Neural cell (in vitro differentiated cells): ENCODE measurements at regions not wholly inside any gene's neighbourhood (a gene's known extent, or its start where the extent isn't known, plus 50 kb on each side); places are given as distances from the start of the nearest gene placed in this dataset.

Experiments used
- H2AFZ ChIP-seq: fragments of 200-600, 300-800 bp; sonication (generic), shearing (Covaris generic); 2 replicates; pipeline ENCODE4 v1.6.0; 2014; ENCODE audit warnings: low read depth, mild to moderate bottlenecking, antibody characterized with exemption, low read length, moderate library complexity
- H3F3A ChIP-seq: fragments of 200-600 bp; shearing (Covaris generic); 2 replicates; pipeline ENCODE4 v1.6.1; 2016; ENCODE audit warnings: mild to moderate bottlenecking, moderate library complexity, mixed read lengths, antibody characterized with exemption, low read length; ENCODE audit not compliant: insufficient read depth, poor library complexity, severe bottlenecking
- H3K27ac ChIP-seq: fragments of 200-600, 300-800 bp; sonication (generic), shearing (Covaris generic); 2 replicates; pipeline ENCODE4 v1.5.1; 2014; ENCODE audit warnings: mild to moderate bottlenecking, low read length, moderate library complexity
- H3K27me3 ChIP-seq: fragments of 300-800, 200-600 bp; sonication (generic), shearing (Covaris generic); 2 replicates; pipeline ENCODE4 v1.6.0; 2014; ENCODE audit warnings: mild to moderate bottlenecking, low read depth, low read length, moderate library complexity; ENCODE audit not compliant: insufficient read depth
- H3K36me3 ChIP-seq: fragments of 300-800, 200-600 bp; sonication (generic), shearing (Covaris generic); 2 replicates; pipeline ENCODE4 v1.5.1; 2014; ENCODE audit warnings: mild to moderate bottlenecking, antibody characterized with exemption, low read length, moderate library complexity; ENCODE audit not compliant: insufficient read depth
- H3K4me2 ChIP-seq: fragments of 300-800, 200-600 bp; sonication (generic), shearing (Covaris generic); 2 replicates; pipeline ENCODE4 v1.6.0; 2014; ENCODE audit warnings: mild to moderate bottlenecking, low read length
- H3K4me3 ChIP-seq: fragments of 300-800, 200-600 bp; sonication (generic), shearing (Covaris generic); 2 replicates; pipeline ENCODE4 v1.5.1; 2014; ENCODE audit warnings: mild to moderate bottlenecking, low read length, moderate library complexity
- H3K79me2 ChIP-seq: fragments of 200-600 bp; shearing (Covaris generic); replicated peaks from 2 replicates; pipeline ENCODE4 v1.6.0; 2014; ENCODE audit warnings: mild to moderate bottlenecking, low read length, moderate library complexity; ENCODE audit not compliant: insufficient read depth
- H3K9ac ChIP-seq: fragments of 300-800, 200-600 bp; sonication (generic), shearing (Covaris generic); 2 replicates; pipeline ENCODE4 v1.6.1; 2016; ENCODE audit warnings: mild to moderate bottlenecking, low read length, mixed read lengths
- H3K9me2 ChIP-seq: fragments of 200-600 bp; shearing (Covaris generic); 2 replicates; pipeline ENCODE4 v1.6.1; 2016; ENCODE audit warnings: mild to moderate bottlenecking, low read length, mixed read lengths; ENCODE audit not compliant: insufficient read depth
- H3K9me3 ChIP-seq: fragments of 200-600, 300-800 bp; sonication (generic), shearing (Covaris generic); 2 replicates; pipeline ENCODE4 v1.6.1; 2016; ENCODE audit warnings: mild to moderate bottlenecking, mixed run types, low read length, moderate library complexity, mixed read lengths
- H4K20me1 ChIP-seq: fragments of 200-600 bp; shearing (Covaris generic); 2 replicates; pipeline ENCODE4 v1.6.1; 2016; ENCODE audit warnings: mild to moderate bottlenecking, mixed run types; ENCODE audit not compliant: insufficient read depth
- EP300 ChIP-seq: fragments of 450-650 bp; conservative IDR thresholded peaks from 2 replicates; pipeline ENCODE4 v1.6.1; 2014; ENCODE audit warnings: antibody characterized with exemption, mild to moderate bottlenecking, moderate library complexity; ENCODE audit not compliant: poor library complexity, severe bottlenecking
- EZH2 ChIP-seq: fragments of 200-600, 300-800 bp; shearing (Covaris generic), sonication (generic); IDR thresholded peaks from 2 replicates; pipeline ENCODE4 v1.6.1; 2014; ENCODE audit warnings: antibody characterized with exemption, low read length, borderline replicate concordance, mild to moderate bottlenecking; ENCODE audit not compliant: insufficient read depth, poor library complexity, severe bottlenecking
- MXI1 ChIP-seq: fragments of 450-650 bp; conservative IDR thresholded peaks from 2 replicates; pipeline ENCODE4 v1.6.1; 2014; ENCODE audit warnings: antibody characterized with exemption, mild to moderate bottlenecking; ENCODE audit not compliant: poor library complexity, severe bottlenecking
- POLR2AphosphoS5 ChIP-seq: IDR thresholded peaks from 2 replicates; pipeline ENCODE4 v1.6.1; 2012
- RAD21 ChIP-seq: fragments of 450-650 bp; conservative IDR thresholded peaks from 2 replicates; pipeline ENCODE4 v1.6.1; 2014; ENCODE audit warnings: antibody characterized with exemption, mild to moderate bottlenecking, moderate library complexity
- SMC3 ChIP-seq: fragments of 450-650 bp; conservative IDR thresholded peaks from 2 replicates; pipeline ENCODE4 v1.6.1; 2014; ENCODE audit warnings: antibody characterized with exemption, mild to moderate bottlenecking, moderate library complexity; ENCODE audit not compliant: poor library complexity
- TAF1 ChIP-seq: IDR thresholded peaks from 2 replicates; pipeline ENCODE4 v1.6.1; 2012; ENCODE audit warnings: low read depth
- TF ChIP-seq, protein P1 (sequence below): fragments of 450-650 bp; IDR thresholded peaks from 2 replicates; pipeline ENCODE4 v1.5.1; 2014; ENCODE audit warnings: antibody characterized with exemption, mild to moderate bottlenecking, moderate library complexity; ENCODE audit not compliant: poor library complexity, severe bottlenecking
- TF ChIP-seq, protein P2 (sequence below): IDR thresholded peaks from 2 replicates; pipeline ENCODE4 v1.6.1; 2012; ENCODE audit warnings: borderline replicate concordance

DNA sequence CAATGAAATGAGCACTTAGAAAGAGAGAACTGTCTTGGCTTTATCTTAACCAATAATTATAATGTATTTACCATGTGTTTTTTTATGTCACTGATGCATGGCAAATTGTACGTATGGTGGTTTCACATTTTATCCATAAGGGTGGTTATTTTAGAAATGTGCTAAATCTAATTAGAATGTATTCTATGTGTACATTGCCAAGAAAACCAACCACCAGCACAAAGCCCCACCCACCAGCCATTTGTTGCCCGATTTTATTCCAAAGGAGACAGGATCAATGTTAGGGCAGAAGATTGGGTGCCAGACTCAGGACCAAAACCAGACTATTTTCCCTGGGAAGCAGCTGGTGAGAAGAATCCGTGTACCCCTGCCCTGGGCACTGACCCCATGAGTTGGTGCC lies 63.0 kb upstream of the SOX1 start:
- H4K20me1 ChIP-seq: no peaks in the 10 kb centered on the region
- H3K9ac ChIP-seq: no peak overlapping the region
- no peak overlapping the region for H2AFZ ChIP-seq
- H3K27me3 ChIP-seq: no peaks in the 10 kb centered on the region
- no peak for TF ChIP-seq EP300
- no peak for TF ChIP-seq TAF1
- TF ChIP-seq, protein P1, sequence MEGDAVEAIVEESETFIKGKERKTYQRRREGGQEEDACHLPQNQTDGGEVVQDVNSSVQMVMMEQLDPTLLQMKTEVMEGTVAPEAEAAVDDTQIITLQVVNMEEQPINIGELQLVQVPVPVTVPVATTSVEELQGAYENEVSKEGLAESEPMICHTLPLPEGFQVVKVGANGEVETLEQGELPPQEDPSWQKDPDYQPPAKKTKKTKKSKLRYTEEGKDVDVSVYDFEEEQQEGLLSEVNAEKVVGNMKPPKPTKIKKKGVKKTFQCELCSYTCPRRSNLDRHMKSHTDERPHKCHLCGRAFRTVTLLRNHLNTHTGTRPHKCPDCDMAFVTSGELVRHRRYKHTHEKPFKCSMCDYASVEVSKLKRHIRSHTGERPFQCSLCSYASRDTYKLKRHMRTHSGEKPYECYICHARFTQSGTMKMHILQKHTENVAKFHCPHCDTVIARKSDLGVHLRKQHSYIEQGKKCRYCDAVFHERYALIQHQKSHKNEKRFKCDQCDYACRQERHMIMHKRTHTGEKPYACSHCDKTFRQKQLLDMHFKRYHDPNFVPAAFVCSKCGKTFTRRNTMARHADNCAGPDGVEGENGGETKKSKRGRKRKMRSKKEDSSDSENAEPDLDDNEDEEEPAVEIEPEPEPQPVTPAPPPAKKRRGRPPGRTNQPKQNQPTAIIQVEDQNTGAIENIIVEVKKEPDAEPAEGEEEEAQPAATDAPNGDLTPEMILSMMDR: no peak
- TF ChIP-seq POLR2AphosphoS5: no peak
- TF ChIP-seq MXI1: no peak
- no peak for TF ChIP-seq RAD21
- TF ChIP-seq, protein P2, sequence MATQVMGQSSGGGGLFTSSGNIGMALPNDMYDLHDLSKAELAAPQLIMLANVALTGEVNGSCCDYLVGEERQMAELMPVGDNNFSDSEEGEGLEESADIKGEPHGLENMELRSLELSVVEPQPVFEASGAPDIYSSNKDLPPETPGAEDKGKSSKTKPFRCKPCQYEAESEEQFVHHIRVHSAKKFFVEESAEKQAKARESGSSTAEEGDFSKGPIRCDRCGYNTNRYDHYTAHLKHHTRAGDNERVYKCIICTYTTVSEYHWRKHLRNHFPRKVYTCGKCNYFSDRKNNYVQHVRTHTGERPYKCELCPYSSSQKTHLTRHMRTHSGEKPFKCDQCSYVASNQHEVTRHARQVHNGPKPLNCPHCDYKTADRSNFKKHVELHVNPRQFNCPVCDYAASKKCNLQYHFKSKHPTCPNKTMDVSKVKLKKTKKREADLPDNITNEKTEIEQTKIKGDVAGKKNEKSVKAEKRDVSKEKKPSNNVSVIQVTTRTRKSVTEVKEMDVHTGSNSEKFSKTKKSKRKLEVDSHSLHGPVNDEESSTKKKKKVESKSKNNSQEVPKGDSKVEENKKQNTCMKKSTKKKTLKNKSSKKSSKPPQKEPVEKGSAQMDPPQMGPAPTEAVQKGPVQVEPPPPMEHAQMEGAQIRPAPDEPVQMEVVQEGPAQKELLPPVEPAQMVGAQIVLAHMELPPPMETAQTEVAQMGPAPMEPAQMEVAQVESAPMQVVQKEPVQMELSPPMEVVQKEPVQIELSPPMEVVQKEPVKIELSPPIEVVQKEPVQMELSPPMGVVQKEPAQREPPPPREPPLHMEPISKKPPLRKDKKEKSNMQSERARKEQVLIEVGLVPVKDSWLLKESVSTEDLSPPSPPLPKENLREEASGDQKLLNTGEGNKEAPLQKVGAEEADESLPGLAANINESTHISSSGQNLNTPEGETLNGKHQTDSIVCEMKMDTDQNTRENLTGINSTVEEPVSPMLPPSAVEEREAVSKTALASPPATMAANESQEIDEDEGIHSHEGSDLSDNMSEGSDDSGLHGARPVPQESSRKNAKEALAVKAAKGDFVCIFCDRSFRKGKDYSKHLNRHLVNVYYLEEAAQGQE: no peak
- TF ChIP-seq SMC3: no peak
- H3K27ac ChIP-seq: no peak overlapping the region
- H3K9me3 ChIP-seq: no peaks in the 10 kb centered on the region
- H3K79me2 ChIP-seq: no peaks in the 10 kb centered on the region
- H3K4me2 ChIP-seq: no peak overlapping the region
- no peaks in the 10 kb centered on the region for H3F3A ChIP-seq
- no peak overlapping the region for H3K4me3 ChIP-seq
- no peaks in the 10 kb centered on the region for H3K36me3 ChIP-seq
- H3K9me2 ChIP-seq: no peaks in the 10 kb centered on the region

DNA sequence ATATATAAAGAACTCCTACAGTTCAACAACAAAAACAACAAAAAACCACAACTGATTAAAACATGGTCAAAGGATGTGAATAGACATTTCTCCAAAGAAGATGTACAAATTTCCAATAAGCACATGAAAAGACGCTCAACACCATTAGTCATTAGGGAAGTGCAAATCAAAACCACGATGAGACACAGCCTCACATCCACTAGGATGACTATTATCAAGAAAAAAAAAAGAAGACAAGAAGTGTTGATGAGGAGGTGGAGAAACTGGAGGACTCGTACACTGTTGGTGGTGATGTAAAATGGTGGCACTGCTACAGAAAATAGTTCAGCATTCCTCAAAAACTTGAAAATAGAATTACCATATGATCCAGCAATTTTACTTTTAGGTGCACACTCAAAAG lies 61.0 kb upstream of the SOX1 start:
- TF ChIP-seq TAF1 (no peak), SMC3 (no peak), RAD21 (no peak), MXI1 (no peak), EZH2 (no peak), POLR2AphosphoS5 (no peak), EP300 (no peak)
- TF ChIP-seq, protein P1: no peak
- TF ChIP-seq, protein P2: no peak

More for the DNA sequence above, 61.0 kb upstream of the SOX1 start:
- no peaks in the 10 kb centered on the region for H4K20me1 ChIP-seq
- H3K27ac ChIP-seq: no peak overlapping the region
- no peaks in the 10 kb centered on the region for H3K27me3 ChIP-seq
- H3K36me3 ChIP-seq: no peaks in the 10 kb centered on the region
- H3K4me3 ChIP-seq: no peak overlapping the region
- no peaks in the 10 kb centered on the region for H3F3A ChIP-seq
- no peak overlapping the region for H3K9ac ChIP-seq
- H3K79me2 ChIP-seq: no peaks in the 10 kb centered on the region
- H3K9me3 ChIP-seq: no peaks in the 10 kb centered on the region
- no peak overlapping the region for H2AFZ ChIP-seq
- no peak overlapping the region for H3K4me2 ChIP-seq
- no peaks in the 10 kb centered on the region for H3K9me2 ChIP-seq
